ENCODE measurements at regions not wholly inside any gene's neighbourhood (a gene's known extent, or its start where the extent isn't known, plus 50 kb on each side); places are given as distances from the start of the nearest gene placed in this dataset.

DNA sequence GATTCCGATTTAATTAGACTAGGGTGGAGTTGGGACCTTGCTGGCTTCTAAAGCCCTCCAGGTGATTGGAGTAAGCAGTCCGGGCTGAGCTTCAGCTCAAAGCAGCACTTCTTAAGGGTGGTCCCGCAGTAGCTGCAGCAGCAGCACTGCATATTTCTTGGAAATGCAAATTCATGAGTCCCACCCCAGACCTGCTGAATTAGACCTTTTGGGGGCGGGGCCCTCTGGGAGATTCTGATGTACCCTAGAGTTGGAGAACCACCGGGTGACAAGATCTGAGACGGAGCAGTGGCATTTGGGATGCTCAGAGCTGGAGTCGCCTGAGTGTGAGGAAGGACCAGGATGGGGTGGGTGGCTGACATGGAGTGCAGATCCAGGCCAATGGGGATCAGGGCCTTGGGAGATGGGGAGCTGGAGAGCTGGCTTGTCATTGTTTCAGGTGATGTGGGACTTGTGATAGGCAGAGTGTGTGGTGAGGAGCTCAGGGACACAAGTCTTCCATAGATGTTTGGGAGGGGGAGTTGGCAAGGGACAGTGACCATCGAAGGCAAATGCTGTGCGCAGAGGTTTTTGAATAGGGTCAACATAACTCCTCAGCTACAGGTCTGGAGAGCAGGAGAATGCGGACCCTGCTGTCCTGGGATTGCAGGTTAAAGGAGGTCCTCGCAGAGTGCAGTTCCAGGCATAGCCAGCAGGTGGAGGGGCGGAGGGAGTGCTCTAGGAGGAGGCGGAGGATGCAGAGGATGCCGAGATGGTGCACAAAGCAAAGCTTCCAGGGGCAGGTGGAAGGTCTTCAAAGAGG is 130.9 kb upstream of the RAB12 start:
- peak; percentile 30 for DNase-seq (ENCODE audit: extremely low read depth, insufficient read length)

DNA sequence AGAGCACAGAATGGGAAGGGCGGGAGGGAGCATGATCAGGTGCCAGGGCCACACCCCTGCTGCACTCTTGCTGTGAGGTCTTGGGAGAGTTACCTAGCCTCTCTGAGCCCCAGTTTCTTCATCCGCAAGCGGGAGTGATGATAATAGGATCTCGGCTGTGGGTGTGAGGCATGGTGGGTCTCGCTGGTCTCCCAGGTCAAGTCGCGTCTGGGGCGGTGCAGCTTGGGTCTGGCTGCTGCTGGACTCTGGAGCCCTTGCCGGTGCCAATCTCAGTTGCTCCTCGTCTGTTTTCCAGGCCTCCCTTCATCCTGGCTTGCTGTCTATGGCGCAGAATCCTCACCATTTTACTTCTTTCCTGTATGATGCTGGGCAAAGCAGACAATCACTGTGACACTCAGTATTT is 130.3 kb upstream of the RAB12 start:
- no peaks in the 10 kb centered on the region for H3K36me3 ChIP-seq (ENCODE audit: control insufficient read depth, insufficient read depth, low read length)
- no peaks in the 10 kb centered on the region; the same call in none of the 2 replicates for H3K27me3 ChIP-seq (replicated peaks; ENCODE audit: control insufficient read depth, insufficient read depth, low read length)
- TF ChIP-seq, protein P1, sequence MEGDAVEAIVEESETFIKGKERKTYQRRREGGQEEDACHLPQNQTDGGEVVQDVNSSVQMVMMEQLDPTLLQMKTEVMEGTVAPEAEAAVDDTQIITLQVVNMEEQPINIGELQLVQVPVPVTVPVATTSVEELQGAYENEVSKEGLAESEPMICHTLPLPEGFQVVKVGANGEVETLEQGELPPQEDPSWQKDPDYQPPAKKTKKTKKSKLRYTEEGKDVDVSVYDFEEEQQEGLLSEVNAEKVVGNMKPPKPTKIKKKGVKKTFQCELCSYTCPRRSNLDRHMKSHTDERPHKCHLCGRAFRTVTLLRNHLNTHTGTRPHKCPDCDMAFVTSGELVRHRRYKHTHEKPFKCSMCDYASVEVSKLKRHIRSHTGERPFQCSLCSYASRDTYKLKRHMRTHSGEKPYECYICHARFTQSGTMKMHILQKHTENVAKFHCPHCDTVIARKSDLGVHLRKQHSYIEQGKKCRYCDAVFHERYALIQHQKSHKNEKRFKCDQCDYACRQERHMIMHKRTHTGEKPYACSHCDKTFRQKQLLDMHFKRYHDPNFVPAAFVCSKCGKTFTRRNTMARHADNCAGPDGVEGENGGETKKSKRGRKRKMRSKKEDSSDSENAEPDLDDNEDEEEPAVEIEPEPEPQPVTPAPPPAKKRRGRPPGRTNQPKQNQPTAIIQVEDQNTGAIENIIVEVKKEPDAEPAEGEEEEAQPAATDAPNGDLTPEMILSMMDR (IDR thresholded peaks at IDR 0.05; ENCODE audit: insufficient read depth, low read length, poor library complexity, severe bottlenecking), result no peak
- H3K4me3 ChIP-seq (replicated peaks; ENCODE audit: low read depth, low read length), result no peak overlapping the region
- DNase-seq (ENCODE audit: extremely low read depth, insufficient read length), result no peak

More for the DNA sequence above, 130.9 kb upstream of the RAB12 start:
- Histone ChIP-seq H3K27me3 (replicated peaks; ENCODE audit: control insufficient read depth, insufficient read depth, low read length) (no peaks in the 10 kb centered on the region; the same call in none of the 2 replicates), H3K4me3 (replicated peaks; ENCODE audit: low read depth, low read length) (no peak overlapping the region), H3K36me3 (ENCODE audit: control insufficient read depth, insufficient read depth, low read length) (no peaks in the 10 kb centered on the region)
- TF ChIP-seq, protein P1 (IDR thresholded peaks at IDR 0.05; ENCODE audit: insufficient read depth, low read length, poor library complexity, severe bottlenecking), result peak; percentile 92

DNA sequence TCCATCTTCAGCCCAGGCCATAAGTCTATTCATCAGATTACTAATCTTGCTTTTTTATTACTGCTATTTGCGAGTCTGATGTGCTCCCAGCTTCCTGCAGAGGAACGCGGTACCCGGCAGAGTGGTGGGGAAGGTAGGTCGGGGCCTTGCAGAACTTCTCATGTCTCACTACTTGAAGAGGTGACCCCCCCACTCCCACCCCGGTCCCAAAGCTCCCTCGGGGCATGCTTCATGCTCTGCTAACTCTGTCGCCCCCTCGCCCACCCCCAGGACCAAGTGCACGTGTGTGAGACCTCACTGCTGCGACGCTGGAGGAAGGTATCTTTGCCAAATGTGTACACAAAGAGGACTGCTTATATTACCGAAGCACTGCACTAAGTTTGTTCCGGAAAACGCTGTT is 129.4 kb upstream of the RAB12 start:
- DNase-seq (ENCODE audit: extremely low read depth, insufficient read length), result no peak
- Histone ChIP-seq H3K4me3 (replicated peaks; ENCODE audit: low read depth, low read length) (no peak overlapping the region), H3K36me3 (ENCODE audit: control insufficient read depth, insufficient read depth, low read length) (no peaks in the 10 kb centered on the region), H3K27me3 (replicated peaks; ENCODE audit: control insufficient read depth, insufficient read depth, low read length) (no peaks in the 10 kb centered on the region; the same call in none of the 2 replicates)
- TF ChIP-seq, protein P1 (IDR thresholded peaks at IDR 0.05; ENCODE audit: insufficient read depth, low read length, poor library complexity, severe bottlenecking), result no peak

DNA sequence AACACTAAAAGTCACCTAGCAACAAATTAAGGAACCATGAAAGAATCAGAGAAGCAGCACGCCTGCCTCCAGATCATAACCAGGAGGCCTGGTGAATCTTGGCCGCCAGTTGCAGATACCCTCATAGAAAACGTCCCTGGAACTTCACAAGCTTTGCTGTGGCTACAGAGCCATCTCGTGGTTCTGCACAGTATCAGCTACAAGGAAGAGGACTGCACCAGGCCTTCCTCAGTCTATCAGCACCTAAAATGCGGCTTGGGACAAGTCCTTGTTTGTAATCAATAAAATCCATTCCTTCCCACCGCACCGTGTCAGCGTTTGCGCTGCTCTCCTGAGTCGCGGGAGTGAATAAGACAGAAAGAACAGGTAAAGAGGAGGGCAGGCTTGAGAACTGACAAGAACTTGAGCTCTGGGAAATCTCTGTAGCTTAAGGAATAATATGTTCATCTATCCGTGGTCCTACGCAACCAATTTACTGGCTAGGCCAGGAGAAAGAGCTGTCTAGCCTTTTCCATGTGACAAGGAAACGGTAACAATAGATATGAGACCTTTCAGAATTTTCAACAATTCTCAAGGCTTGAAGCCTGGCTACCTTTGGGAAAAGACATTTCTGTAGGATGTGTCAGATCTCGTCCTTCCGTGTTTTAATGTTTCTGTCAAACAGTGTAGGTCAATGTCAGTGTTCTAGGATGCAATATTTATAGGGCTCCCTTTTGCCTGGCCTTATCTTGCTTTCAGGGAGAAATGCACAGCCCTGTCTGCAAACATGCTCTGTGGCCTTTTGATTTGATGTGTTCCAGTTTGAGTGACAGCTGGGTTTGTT is 128.5 kb upstream of the RAB12 start:
- no peaks in the 10 kb centered on the region; the same call in none of the 2 replicates for H3K27me3 ChIP-seq (replicated peaks; ENCODE audit: control insufficient read depth, insufficient read depth, low read length)
- DNase-seq (ENCODE audit: extremely low read depth, insufficient read length), result no peak
- TF ChIP-seq, protein P1 (IDR thresholded peaks at IDR 0.05; ENCODE audit: insufficient read depth, low read length, poor library complexity, severe bottlenecking), result peak; percentile 30
- no peak overlapping the region for H3K4me3 ChIP-seq (replicated peaks; ENCODE audit: low read depth, low read length)
- H3K36me3 ChIP-seq (ENCODE audit: control insufficient read depth, insufficient read depth, low read length), result no peaks in the 10 kb centered on the region

DNA sequence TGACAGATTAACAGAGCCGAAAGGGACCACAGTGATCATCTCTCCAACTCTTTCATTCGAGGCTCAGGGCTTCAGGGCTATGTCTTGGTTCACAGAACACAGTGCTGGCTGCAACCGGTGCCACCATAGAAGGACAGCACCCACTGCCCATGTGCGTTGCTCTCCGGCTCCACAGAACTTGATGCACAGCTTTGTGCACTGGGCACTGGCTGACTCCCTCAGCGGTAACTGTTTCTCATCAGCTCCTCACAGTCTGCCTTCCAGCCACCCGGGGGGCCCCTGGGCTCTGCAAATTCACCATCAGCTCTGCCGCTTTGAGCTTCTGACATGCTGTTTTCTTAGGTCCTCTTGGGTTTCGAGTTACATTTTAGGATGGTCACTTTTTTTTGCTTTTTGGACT is 124.3 kb upstream of the RAB12 start:
- Histone ChIP-seq H3K27me3 (replicated peaks; ENCODE audit: control insufficient read depth, insufficient read depth, low read length) (no peaks in the 10 kb centered on the region; the same call in 1 of the 2 replicates), H3K4me3 (replicated peaks; ENCODE audit: low read depth, low read length) (no peak overlapping the region), H3K36me3 (ENCODE audit: control insufficient read depth, insufficient read depth, low read length) (no peaks in the 10 kb centered on the region)
- TF ChIP-seq, protein P1 (IDR thresholded peaks at IDR 0.05; ENCODE audit: insufficient read depth, low read length, poor library complexity, severe bottlenecking), result no peak
- DNase-seq (ENCODE audit: extremely low read depth, insufficient read length), result no peak
